ENCODE measurements at regions not wholly inside any gene's neighbourhood (a gene's known extent, or its start where the extent isn't known, plus 50 kb on each side); places are given as distances from the start of the nearest gene placed in this dataset.

- no peak for TF ChIP-seq CTCF (conservative IDR thresholded peaks at IDR 0.05)
- Histone ChIP-seq H2BK15ac (ENCODE audit: low read depth, low read length) (no peak overlapping the region), H2BK12ac (ENCODE audit: insufficient read length, low read depth, low read length) (no peak overlapping the region), H3K79me2 (ENCODE audit: insufficient read depth, low read length) (no peaks in the 10 kb centered on the region), H3K4me2 (ENCODE audit: insufficient read depth, insufficient read length, low read length) (no peak overlapping the region), H2BK5ac (ENCODE audit: insufficient read length, low read length) (no peak overlapping the region), H3K27ac (ENCODE audit: insufficient read length, low read depth, low read length) (no peak overlapping the region), H3K4ac (ENCODE audit: low read depth, low read length) (no peak overlapping the region), H2BK20ac (ENCODE audit: low read depth, low read length, poor library complexity, severe bottlenecking) (no peak overlapping the region), H2BK120ac (ENCODE audit: low read depth, low read length, poor library complexity, severe bottlenecking) (no peak overlapping the region), H3T11ph (ENCODE audit: low read length) (no peak overlapping the region), H4K20me1 (ENCODE audit: control insufficient read depth, insufficient read depth, insufficient read length) (no peaks in the 10 kb centered on the region), H3K23me2 (ENCODE audit: insufficient read length, low read depth, low read length, poor library complexity, severe bottlenecking) (no peaks in the 10 kb centered on the region), H2AFZ (ENCODE audit: low read length) (no peak overlapping the region), H4K5ac (ENCODE audit: insufficient read length, low read depth, low read length) (no peak overlapping the region), H2AK5ac (ENCODE audit: insufficient read length, low read length) (no peak overlapping the region), H3K56ac (ENCODE audit: insufficient read length, low read depth, low read length) (no peak overlapping the region), H3K18ac (ENCODE audit: insufficient read length, low read depth, low read length) (no peak overlapping the region), H3K4me1 (ENCODE audit: insufficient read depth, low read length) (no peaks in the 10 kb centered on the region; the same call in 1 of the 2 replicates), H3K9me3 (ENCODE audit: control insufficient read depth, low read depth, low read length) (no peaks in the 10 kb centered on the region), H4K8ac (replicated peaks; ENCODE audit: insufficient read length, low read depth, low read length) (no peak overlapping the region), H3K23ac (ENCODE audit: insufficient read length, low read depth, low read length) (no peak overlapping the region), H3K79me1 (ENCODE audit: insufficient read depth, low read depth, low read length, poor library complexity, severe bottlenecking) (no peaks in the 10 kb centered on the region), H3K14ac (ENCODE audit: insufficient read depth, low read length) (no peak overlapping the region), H3K27me3 (ENCODE audit: insufficient read depth, low read length) (no peaks in the 10 kb centered on the region), H4K91ac (ENCODE audit: insufficient read length, low read depth, low read length) (no peak overlapping the region), H3K9ac (ENCODE audit: extremely low read depth, insufficient read length, low read length) (no peak overlapping the region)
- H3K36me3 Mint-ChIP-seq (ENCODE audit: insufficient read depth in 1 of 3, low read depth in 3 of 3) = no peaks in the 10 kb centered on the region
- H3K4me1 Mint-ChIP-seq = peaks cover 12 to 17% of the 10 kb centered on the region in 2 experiments
- H3K4me3 Mint-ChIP-seq = no peak overlapping the region
- WGBS (ENCODE audit: extremely low coverage, insufficient read length, low lambda C conversion rate) = 100% methylated on average over 1 of the region's 2 CpGs
- no peak overlapping the region for H3K27ac Mint-ChIP-seq
- DNase-seq = no peak
- H3K27me3 Mint-ChIP-seq (ENCODE audit: low read depth) = peaks cover 2% of the 10 kb centered on the region; the same call in 1 of the 2 replicates
- H3K9me3 Mint-ChIP-seq = no peaks in the 10 kb centered on the region; a peak in 2 of 5 replicates
Measured at GRCh38 chr4:152064282-152064681, 303.5 kb upstream of the GATB start.
